BE2C (cell line): ENCODE measurements at regions not wholly inside any gene's neighbourhood (a gene's known extent, or its start where the extent isn't known, plus 50 kb on each side); places are given as distances from the start of the nearest gene placed in this dataset.

ENCODE experiments used
- DNase-seq: peaks from one replicate; pipeline ENCODE4 v3.0.0-alpha.2; 2020
- H3K27me3 ChIP-seq: fragments of 250-450 bp; sonication (Bioruptor Pico); 2 replicates; pipeline ENCODE4 v1.5.1; 2020; ENCODE audit warnings: mild to moderate bottlenecking
- H3K36me3 ChIP-seq: fragments of 250-450 bp; sonication (Bioruptor Pico); 2 replicates; pipeline ENCODE4 v1.5.1; 2020; ENCODE audit warnings: mild to moderate bottlenecking
- H3K4me1 ChIP-seq: fragments of 250-450 bp; sonication (Bioruptor Pico); 2 replicates; pipeline ENCODE4 v1.5.1; 2020
- H3K4me3 ChIP-seq: 2 replicates; pipeline ENCODE4 v1.5.1; 2011; ENCODE audit warnings: low read depth, low read length
- H3K9me3 ChIP-seq: fragments of 250-450 bp; sonication (Bioruptor Pico); 2 replicates; pipeline ENCODE4 v1.5.1; 2020
- CTCF ChIP-seq: IDR thresholded peaks from 2 replicates; pipeline ENCODE4 v1.5.1; 2012; ENCODE audit warnings: mild to moderate bottlenecking, low read depth, low read length

GRCh38 chr2:41871080-41871479, 176.7 kb upstream of the PKDCC start:
- Histone ChIP-seq H3K9me3 (no peaks in the 10 kb centered on the region), H3K4me3 (no peak overlapping the region), H3K27me3 (no peaks in the 10 kb centered on the region), H3K4me1 (peaks cover 23% of the 10 kb centered on the region), H3K36me3 (no peaks in the 10 kb centered on the region)
- no peak for DNase-seq
- TF ChIP-seq CTCF: peak; percentile 28; the same call in 1 of the 2 replicates

GRCh38 chr2:41872646-41873045, 175.2 kb upstream of the PKDCC start:
- no peak for TF ChIP-seq CTCF
- Histone ChIP-seq H3K4me1 (peaks cover 20% of the 10 kb centered on the region), H3K36me3 (no peaks in the 10 kb centered on the region), H3K4me3 (no peak overlapping the region), H3K27me3 (no peaks in the 10 kb centered on the region), H3K9me3 (no peaks in the 10 kb centered on the region)
- no peak for DNase-seq

GRCh38 chr2:41873102-41874031, 174.5 kb upstream of the PKDCC start:
- Histone ChIP-seq H3K4me1 (peaks cover 20% of the 10 kb centered on the region), H3K27me3 (no peaks in the 10 kb centered on the region), H3K4me3 (no peak overlapping the region), H3K36me3 (no peaks in the 10 kb centered on the region), H3K9me3 (no peaks in the 10 kb centered on the region)
- DNase-seq: no peak
- no peak for TF ChIP-seq CTCF

- Histone ChIP-seq H3K4me3 (no peak overlapping the region), H3K9me3 (no peaks in the 10 kb centered on the region), H3K4me1 (peaks cover 20% of the 10 kb centered on the region), H3K36me3 (no peaks in the 10 kb centered on the region), H3K27me3 (no peaks in the 10 kb centered on the region)
- no peak for TF ChIP-seq CTCF
- no peak for DNase-seq
These were observed 170.6 kb upstream of the PKDCC start for GRCh38 chr2:41877114-41877678.

GRCh38 chr2:41878056-41878455, 169.8 kb upstream of the PKDCC start:
- DNase-seq: no peak
- TF ChIP-seq CTCF: no peak
- H3K27me3 ChIP-seq: no peaks in the 10 kb centered on the region
- H3K9me3 ChIP-seq: no peaks in the 10 kb centered on the region
- H3K36me3 ChIP-seq: no peaks in the 10 kb centered on the region
- no peak overlapping the region for H3K4me3 ChIP-seq
- peaks cover 14% of the 10 kb centered on the region for H3K4me1 ChIP-seq

GRCh38 chr2:41878716-41879234, 169.0 kb upstream of the PKDCC start:
- no peaks in the 10 kb centered on the region for H3K9me3 ChIP-seq
- H3K36me3 ChIP-seq: no peaks in the 10 kb centered on the region
- no peaks in the 10 kb centered on the region for H3K27me3 ChIP-seq
- H3K4me1 ChIP-seq: peaks cover 10% of the 10 kb centered on the region
- no peak for TF ChIP-seq CTCF
- no peak overlapping the region for H3K4me3 ChIP-seq
- DNase-seq: no peak
